Tibial artery (tissue), 4 donors: ENCODE measurements at regions not wholly inside any gene's neighbourhood (a gene's known extent, or its start where the extent isn't known, plus 50 kb on each side); places are given as distances from the start of the nearest gene placed in this dataset.

Source experiments
- DNase-seq, 2 donors: peaks; one replicate each; pipeline ENCODE4 v3.0.0-alpha.2; 2019
- H3K27ac ChIP-seq, 2 donors: fragments of 200-600 bp; sonication (generic) in 1 of 2; 1 replicate in 1 of 2; 2 replicates in 1 of 2; pipeline ENCODE4 v1.5.1; 2018 to 2019; ENCODE audit warnings: mild to moderate bottlenecking in 1 of 2
- H3K27me3 ChIP-seq, 2 donors: fragments of 200-600 bp; sonication (generic) in 1 of 2; one replicate each; pipeline versions ENCODE4 v1.5.1 to v1.6.0; 2016 to 2019
- H3K36me3 ChIP-seq, 3 donors: fragments of 200-600 bp; sonication (generic) in 2 of 3; one replicate each; pipeline ENCODE4 v1.5.1; 2016 to 2019; ENCODE audit warnings: mild to moderate bottlenecking in 2 of 3
- H3K4me1 ChIP-seq, 4 donors: fragments of 200-600 bp; sonication (generic) in 2 of 4; 1 replicate in 3 of 4; 2 replicates in 1 of 4; pipeline ENCODE4 v1.5.1; 2016 to 2019
- H3K4me3 ChIP-seq, 2 donors: fragments of 200-600 bp; sonication (generic) in 1 of 2; 1 replicate in 1 of 2; 2 replicates in 1 of 2; pipeline ENCODE4 v1.5.1; 2018 to 2019; ENCODE audit warnings: mild to moderate bottlenecking in 2 of 2
- H3K9me3 ChIP-seq, 3 donors: fragments of 200-600 bp; sonication (generic) in 1 of 3; one replicate each; pipeline ENCODE4 v1.5.1; 2016 to 2019
- CTCF ChIP-seq, 2 experiments: fragments of 200-600 bp in 1 of 2; fragments of 450-650 bp in 1 of 2; IDR thresholded peaks; one replicate each; pipeline ENCODE4 v1.5.1; 2017 to 2019; ENCODE audit warnings: antibody characterized with exemption in 2 of 2, mild to moderate bottlenecking in 1 of 2, moderate library complexity in 1 of 2
- intact Hi-C: fragments of 100-400 bp; cut with DNase I; formaldehyde crosslinking; loops from one replicate; pipeline ENCODE4 v1.15.0; 2023; ENCODE audit warnings: low total_unique reads

- no peaks in the 10 kb centered on the region for H3K9me3 ChIP-seq
- DNase-seq, result no peak
- intact Hi-C loops, result no loop called here
- H3K27ac ChIP-seq, result no peak overlapping the region
- TF ChIP-seq CTCF (IDR thresholded peaks at IDR 0.05), result no peak
- H3K27me3 ChIP-seq, result no peaks in the 10 kb centered on the region
- H3K36me3 ChIP-seq, result no peaks in the 10 kb centered on the region
- H3K4me1 ChIP-seq, result no peaks in the 10 kb centered on the region
- no peak overlapping the region for H3K4me3 ChIP-seq
Measured at GRCh38 chr4:179291657-179292056, 1849.4 kb upstream of the AGA start.

GRCh38 chr4:179292468-179292867 lies 1850.2 kb upstream of the AGA start:
- TF ChIP-seq CTCF (IDR thresholded peaks at IDR 0.05), result no peak

GRCh38 chr4:179307297-179308136 lies 1865.3 kb upstream of the AGA start:
- intact Hi-C loops, result no loop called here
- Histone ChIP-seq H3K9me3 (peaks cover 0 to 12% (median 4%) of the 10 kb centered on the region in 3 donors), H3K27ac (no peak overlapping the region), H3K4me3 (no peak overlapping the region), H3K27me3 (no peaks in the 10 kb centered on the region), H3K4me1 (no peaks in the 10 kb centered on the region), H3K36me3 (no peaks in the 10 kb centered on the region)
- no peak for DNase-seq
- TF ChIP-seq CTCF (IDR thresholded peaks at IDR 0.05), result no peak

More at GRCh38 chr4:179292468-179292867, 1850.2 kb upstream of the AGA start:
- H3K4me1 ChIP-seq, result no peaks in the 10 kb centered on the region
- H3K27me3 ChIP-seq, result no peaks in the 10 kb centered on the region
- no peak overlapping the region for H3K27ac ChIP-seq
- H3K4me3 ChIP-seq, result no peak overlapping the region
- H3K9me3 ChIP-seq, result no peaks in the 10 kb centered on the region
- DNase-seq, result no peak
- intact Hi-C loops, result no loop called here
- H3K36me3 ChIP-seq, result no peaks in the 10 kb centered on the region

- Histone ChIP-seq H3K36me3 (no peaks in the 10 kb centered on the region), H3K4me1 (no peaks in the 10 kb centered on the region), H3K27ac (no peak overlapping the region), H3K4me3 (no peak overlapping the region), H3K9me3 (peaks cover 0 to 4% (median 4%) of the 10 kb centered on the region in 3 donors), H3K27me3 (no peaks in the 10 kb centered on the region)
- TF ChIP-seq CTCF (IDR thresholded peaks at IDR 0.05), result no peak
- no peak for DNase-seq
- intact Hi-C loops, result no loop called here
Measured at GRCh38 chr4:179313823-179314222, 1871.6 kb upstream of the AGA start.

GRCh38 chr4:179325181-179325580 lies 1882.9 kb upstream of the AGA start:
- no peak for TF ChIP-seq CTCF (IDR thresholded peaks at IDR 0.05)
- no peak overlapping the region for H3K27ac ChIP-seq
- no peaks in the 10 kb centered on the region for H3K4me1 ChIP-seq
- no peaks in the 10 kb centered on the region for H3K27me3 ChIP-seq
- no peak for DNase-seq
- no peaks in the 10 kb centered on the region for H3K36me3 ChIP-seq
- intact Hi-C loops, result no loop called here
- no peaks in the 10 kb centered on the region for H3K9me3 ChIP-seq
- no peak overlapping the region for H3K4me3 ChIP-seq
